Neural progenitor cell (in vitro differentiated cells): ENCODE measurements at regions not wholly inside any gene's neighbourhood (a gene's known extent, or its start where the extent isn't known, plus 50 kb on each side); places are given as distances from the start of the nearest gene placed in this dataset.

Experiments used
- DNase-seq: peaks from one replicate; pipeline ENCODE4 v3.0.0-alpha.2; 2016; ENCODE audit warnings: low spot score
- H2AFZ ChIP-seq: fragments of 200-600 bp; sonication (generic); replicated peaks from 2 replicates; pipeline ENCODE4 v1.6.1; 2016; ENCODE audit warnings: antibody characterized with exemption
- H3F3A ChIP-seq: fragments of 200-600 bp; sonication (generic); 2 replicates; pipeline ENCODE4 v1.6.1; 2016; ENCODE audit warnings: antibody characterized with exemption, low read depth
- H3K27ac ChIP-seq: fragments of 200-600 bp; sonication (generic); 2 replicates; pipeline ENCODE4 v1.5.1; 2016; ENCODE audit warnings: mild to moderate bottlenecking
- H3K27me3 ChIP-seq: fragments of 200-600 bp; sonication (generic); 2 replicates; pipeline ENCODE4 v1.6.1; 2016; ENCODE audit warnings: mild to moderate bottlenecking, moderate library complexity
- H3K36me3 ChIP-seq: fragments of 200-600 bp; sonication (generic); 2 replicates; pipeline ENCODE4 v1.5.1; 2016
- H3K4me1 ChIP-seq: fragments of 200-600 bp; sonication (generic); 2 replicates; pipeline ENCODE4 v1.6.1; 2016; ENCODE audit warnings: mixed run types
- H3K4me2 ChIP-seq: fragments of 200-600 bp; sonication (generic); 2 replicates; pipeline ENCODE4 v1.6.1; 2016
- H3K4me3 ChIP-seq: fragments of 200-600 bp; sonication (generic); 2 replicates; pipeline ENCODE4 v1.5.1; 2016
- H3K79me2 ChIP-seq: fragments of 200-600 bp; sonication (generic); 2 replicates; pipeline ENCODE4 v1.6.1; 2016; ENCODE audit warnings: low read depth
- H3K9ac ChIP-seq: fragments of 200-600 bp; sonication (generic); 2 replicates; pipeline ENCODE4 v1.6.1; 2016
- H3K9me3 ChIP-seq: fragments of 200-600 bp; sonication (generic); 2 replicates; pipeline ENCODE4 v1.5.1; 2016; ENCODE audit warnings: low read depth
- H4K20me1 ChIP-seq: fragments of 200-600 bp; sonication (generic); 2 replicates; pipeline ENCODE4 v1.6.1; 2016; ENCODE audit warnings: low read depth
- H3K27ac Mint-ChIP-seq: 3 replicates; pipeline ENCODE4 v1.8.0; 2021; ENCODE audit warnings: mixed read lengths
- H3K27me3 Mint-ChIP-seq: 2 replicates; pipeline ENCODE4 v1.8.0; 2022; ENCODE audit warnings: low read depth, mild to moderate bottlenecking, inconsistent platforms, moderate library complexity, mixed read lengths; ENCODE audit not compliant: insufficient read depth
- H3K36me3 Mint-ChIP-seq: 3 replicates; pipeline ENCODE4 v1.8.0; 2021; ENCODE audit warnings: mixed read lengths
- H3K4me1 Mint-ChIP-seq: 3 replicates; pipeline ENCODE4 v1.8.0; 2021; ENCODE audit warnings: mixed read lengths
- H3K4me3 Mint-ChIP-seq: 3 replicates; pipeline ENCODE4 v1.8.0; 2021; ENCODE audit warnings: mild to moderate bottlenecking, moderate library complexity, mixed read lengths
- H3K9me3 Mint-ChIP-seq: 3 replicates; pipeline ENCODE4 v1.8.0; 2020; ENCODE audit warnings: mixed read lengths
- EZH2 ChIP-seq: fragments of 200-600 bp; sonication (generic); IDR thresholded peaks from 2 replicates; pipeline ENCODE4 v1.6.1; 2017; ENCODE audit warnings: antibody characterized with exemption, mild to moderate bottlenecking, moderate library complexity
- EZH2phosphoT487 ChIP-seq: fragments of 200-600 bp; sonication (generic); IDR thresholded peaks from 2 replicates; pipeline ENCODE4 v1.6.1; 2017; ENCODE audit warnings: antibody characterized with exemption
- TF ChIP-seq, protein P1 (sequence below): fragments of 200-600 bp; sonication (generic); IDR thresholded peaks from 2 replicates; pipeline ENCODE4 v1.5.1; 2017; ENCODE audit warnings: antibody characterized with exemption, mild to moderate bottlenecking

DNA sequence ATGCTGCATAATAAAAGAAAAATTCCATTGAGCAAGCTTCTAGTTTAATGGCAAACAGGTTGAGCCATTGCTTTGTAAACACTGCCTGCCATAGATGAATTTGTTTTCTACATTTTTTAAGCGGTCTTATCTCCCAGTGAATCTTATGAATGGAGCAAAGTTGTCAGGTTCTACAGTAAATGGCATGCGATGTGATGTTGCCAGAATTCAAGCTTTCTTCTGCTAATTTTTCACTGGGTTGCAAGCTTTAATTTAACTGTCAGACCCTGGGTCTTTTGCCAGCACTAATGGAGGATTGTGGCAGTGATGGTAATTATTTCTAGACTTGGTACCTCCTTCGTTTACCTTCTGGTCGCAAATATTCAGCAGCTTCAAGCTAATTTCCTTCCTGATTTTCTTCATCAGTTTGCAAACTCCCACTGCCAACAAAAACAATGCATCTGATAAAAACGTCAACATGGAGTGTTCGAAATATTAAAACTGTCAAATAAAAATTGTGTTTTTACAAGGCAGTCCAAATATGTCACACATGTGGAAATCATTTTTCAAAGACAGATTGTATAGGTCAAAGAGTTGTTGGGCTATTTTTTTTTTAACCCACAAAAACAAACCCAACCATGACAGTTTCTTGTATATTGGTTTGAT, 274.2 kb upstream of the ERCC4 start:
- H2AFZ ChIP-seq, result no peak overlapping the region
- no peaks in the 10 kb centered on the region for H3K79me2 ChIP-seq
- TF ChIP-seq EZH2phosphoT487, result no peak
- TF ChIP-seq, protein P1, sequence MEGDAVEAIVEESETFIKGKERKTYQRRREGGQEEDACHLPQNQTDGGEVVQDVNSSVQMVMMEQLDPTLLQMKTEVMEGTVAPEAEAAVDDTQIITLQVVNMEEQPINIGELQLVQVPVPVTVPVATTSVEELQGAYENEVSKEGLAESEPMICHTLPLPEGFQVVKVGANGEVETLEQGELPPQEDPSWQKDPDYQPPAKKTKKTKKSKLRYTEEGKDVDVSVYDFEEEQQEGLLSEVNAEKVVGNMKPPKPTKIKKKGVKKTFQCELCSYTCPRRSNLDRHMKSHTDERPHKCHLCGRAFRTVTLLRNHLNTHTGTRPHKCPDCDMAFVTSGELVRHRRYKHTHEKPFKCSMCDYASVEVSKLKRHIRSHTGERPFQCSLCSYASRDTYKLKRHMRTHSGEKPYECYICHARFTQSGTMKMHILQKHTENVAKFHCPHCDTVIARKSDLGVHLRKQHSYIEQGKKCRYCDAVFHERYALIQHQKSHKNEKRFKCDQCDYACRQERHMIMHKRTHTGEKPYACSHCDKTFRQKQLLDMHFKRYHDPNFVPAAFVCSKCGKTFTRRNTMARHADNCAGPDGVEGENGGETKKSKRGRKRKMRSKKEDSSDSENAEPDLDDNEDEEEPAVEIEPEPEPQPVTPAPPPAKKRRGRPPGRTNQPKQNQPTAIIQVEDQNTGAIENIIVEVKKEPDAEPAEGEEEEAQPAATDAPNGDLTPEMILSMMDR, result no peak
- TF ChIP-seq EZH2, result no peak
- no peak overlapping the region for H3K9ac ChIP-seq
- no peaks in the 10 kb centered on the region for H3F3A ChIP-seq
- H3K4me2 ChIP-seq, result no peak overlapping the region
- Mint-ChIP-seq H3K9me3 (peaks cover 2% of the 10 kb centered on the region), H3K4me1 (peaks cover 3% of the 10 kb centered on the region), H3K4me3 (no peak overlapping the region), H3K36me3 (no peaks in the 10 kb centered on the region), H3K27ac (no peak overlapping the region), H3K27me3 (no peaks in the 10 kb centered on the region)
- H3K27me3 ChIP-seq, result no peaks in the 10 kb centered on the region
- no peak overlapping the region for H3K27ac ChIP-seq
- no peaks in the 10 kb centered on the region for H4K20me1 ChIP-seq
- no peak overlapping the region for H3K4me3 ChIP-seq
- no peaks in the 10 kb centered on the region for H3K36me3 ChIP-seq
- H3K4me1 ChIP-seq, result no peaks in the 10 kb centered on the region
- no peak for DNase-seq
- no peaks in the 10 kb centered on the region for H3K9me3 ChIP-seq

- peaks cover 4% of the 10 kb centered on the region for H3K9me3 Mint-ChIP-seq
- H3K4me3 Mint-ChIP-seq, result no peak overlapping the region
- no peak overlapping the region for H3K4me3 ChIP-seq
- TF ChIP-seq, protein P1, result no peak
- TF ChIP-seq EZH2, result no peak
- no peak for TF ChIP-seq EZH2phosphoT487
- H3K36me3 Mint-ChIP-seq, result no peaks in the 10 kb centered on the region
- H3K79me2 ChIP-seq, result no peaks in the 10 kb centered on the region
- no peak overlapping the region for H2AFZ ChIP-seq
- no peaks in the 10 kb centered on the region for H3K4me1 Mint-ChIP-seq
- no peaks in the 10 kb centered on the region for H3K4me1 ChIP-seq
- no peaks in the 10 kb centered on the region for H3K9me3 ChIP-seq
- no peaks in the 10 kb centered on the region for H3K27me3 ChIP-seq
- no peak overlapping the region for H3K9ac ChIP-seq
- no peak overlapping the region for H3K4me2 ChIP-seq
- no peaks in the 10 kb centered on the region for H3F3A ChIP-seq
- H3K27ac Mint-ChIP-seq, result no peak overlapping the region
- H4K20me1 ChIP-seq, result no peaks in the 10 kb centered on the region
- no peak for DNase-seq
- no peaks in the 10 kb centered on the region for H3K36me3 ChIP-seq
- H3K27ac ChIP-seq, result no peak overlapping the region
- H3K27me3 Mint-ChIP-seq, result no peaks in the 10 kb centered on the region
Measured at GRCh38 chr16:13660807-13661206, 259.1 kb upstream of the ERCC4 start.

DNA sequence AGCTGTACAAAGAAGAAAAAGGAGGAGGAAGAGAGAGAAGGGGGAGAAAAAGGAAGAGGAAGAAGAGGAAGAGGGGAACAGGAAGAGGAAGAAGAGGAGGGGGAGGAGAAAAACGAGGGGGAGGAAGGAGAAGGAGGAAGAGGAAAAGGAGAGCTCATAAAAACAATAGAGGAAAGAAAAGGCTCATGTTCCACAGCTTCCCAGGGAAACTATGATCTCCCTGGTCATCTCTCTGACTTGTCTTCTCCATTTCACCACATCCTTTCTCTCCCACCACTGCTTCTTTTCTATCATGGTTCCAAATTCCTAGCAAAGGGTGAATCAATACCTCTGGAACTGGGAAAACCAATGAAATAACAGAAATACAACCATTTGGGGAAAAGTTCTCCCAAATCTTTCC, 254.1 kb upstream of the ERCC4 start:
- no peaks in the 10 kb centered on the region for H3K27me3 ChIP-seq

More for the DNA sequence above, 254.1 kb upstream of the ERCC4 start:
- no peaks in the 10 kb centered on the region for H3F3A ChIP-seq
- H3K4me1 Mint-ChIP-seq, result no peaks in the 10 kb centered on the region
- no peaks in the 10 kb centered on the region for H3K36me3 ChIP-seq
- no peak overlapping the region for H3K4me2 ChIP-seq
- DNase-seq, result no peak
- H3K27me3 Mint-ChIP-seq, result no peaks in the 10 kb centered on the region
- no peak overlapping the region for H2AFZ ChIP-seq
- no peak overlapping the region for H3K9ac ChIP-seq
- no peaks in the 10 kb centered on the region for H4K20me1 ChIP-seq
- no peak overlapping the region for H3K27ac ChIP-seq
- TF ChIP-seq, protein P1, result no peak
- no peaks in the 10 kb centered on the region for H3K36me3 Mint-ChIP-seq
- H3K9me3 ChIP-seq, result no peaks in the 10 kb centered on the region
- no peak overlapping the region for H3K4me3 Mint-ChIP-seq
- peaks cover 4% of the 10 kb centered on the region for H3K9me3 Mint-ChIP-seq
- H3K4me1 ChIP-seq, result no peaks in the 10 kb centered on the region
- H3K79me2 ChIP-seq, result no peaks in the 10 kb centered on the region
- H3K4me3 ChIP-seq, result no peak overlapping the region
- H3K27ac Mint-ChIP-seq, result no peak overlapping the region
